KBM-7 (cell line): ENCODE measurements at regions not wholly inside any gene's neighbourhood (a gene's known extent, or its start where the extent isn't known, plus 50 kb on each side); places are given as distances from the start of the nearest gene placed in this dataset.
A peak's percentile ranks its signal among the peaks of the same experiment; 100 is the strongest.

Source experiments
- DNase-seq: peaks from one replicate; pipeline ENCODE4 v3.0.0-alpha.2; 2015
- in situ Hi-C: fragments of 300-500 bp; cut with MboI; formaldehyde crosslinking; loops from 2 replicates; pipeline ENCODE4 v1.14.3; 2020; ENCODE audit warnings: low sequenced_read_pairs, low pct_unique_long_range_greater_than_20kb, mixed read lengths

- DNase-seq: no peak
- in situ Hi-C loops: no loop called here
Observed at GRCh38 chr13:33940256-33940655, 122.3 kb downstream of the RFC3 start.

GRCh38 chr13:33940898-33941297 lies 122.9 kb downstream of the RFC3 start:
- in situ Hi-C loops: no loop called here
- peak; percentile 16 for DNase-seq

- no peak for DNase-seq
- in situ Hi-C loops: no loop called here
Observed at GRCh38 chr13:33945477-33945876, 127.5 kb downstream of the RFC3 start.

- in situ Hi-C loops: no loop called here
- DNase-seq: no peak
Observed at GRCh38 chr13:33953203-33953602, 135.3 kb downstream of the RFC3 start.

- no peak for DNase-seq
- in situ Hi-C loops: no loop called here
Observed at GRCh38 chr13:33953781-33954180, 135.8 kb downstream of the RFC3 start.

GRCh38 chr13:33956346-33956745 lies 138.4 kb downstream of the RFC3 start:
- in situ Hi-C loops: no loop called here
- no peak for DNase-seq

GRCh38 chr13:33957497-33957905 lies 139.6 kb downstream of the RFC3 start:
- DNase-seq: no peak
- in situ Hi-C loops: no loop called here

GRCh38 chr13:33958964-33959363 lies 141.0 kb downstream of the RFC3 start:
- in situ Hi-C loops: no loop called here
- no peak for DNase-seq

GRCh38 chr13:33963134-33963533 lies 145.2 kb downstream of the RFC3 start:
- in situ Hi-C loops: no loop called here
- no peak for DNase-seq

- in situ Hi-C loops: no loop called here
- DNase-seq: no peak
Observed at GRCh38 chr13:33963895-33964294, 145.9 kb downstream of the RFC3 start.

- DNase-seq: no peak
- in situ Hi-C loops: no loop called here
Observed at GRCh38 chr13:33968520-33969507, 150.9 kb downstream of the RFC3 start.

GRCh38 chr13:33970746-33971561 lies 153.0 kb downstream of the RFC3 start:
- in situ Hi-C loops: no loop called here
- DNase-seq: no peak

- DNase-seq: no peak
- in situ Hi-C loops: no loop called here
Observed at GRCh38 chr13:33971562-33971819, 153.5 kb downstream of the RFC3 start.

- no peak for DNase-seq
- in situ Hi-C loops: no loop called here
Observed at GRCh38 chr13:33973194-33973593, 155.2 kb downstream of the RFC3 start.

GRCh38 chr13:33976965-33977364 lies 159.0 kb downstream of the RFC3 start:
- in situ Hi-C loops: no loop called here
- no peak for DNase-seq

- in situ Hi-C loops: no loop called here
- DNase-seq: no peak
Observed at GRCh38 chr13:33978653-33979052, 160.7 kb downstream of the RFC3 start.

GRCh38 chr13:33992881-33993336 lies 175.0 kb downstream of the RFC3 start:
- DNase-seq: no peak
- in situ Hi-C loops: no loop called here

GRCh38 chr13:33994198-33994597 lies 176.2 kb downstream of the RFC3 start:
- in situ Hi-C loops: no loop called here
- no peak for DNase-seq

GRCh38 chr13:33994826-33995502 lies 177.0 kb downstream of the RFC3 start:
- in situ Hi-C loops: no loop called here
- DNase-seq: no peak

- in situ Hi-C loops: no loop called here
- DNase-seq: no peak
Observed at GRCh38 chr13:33996636-33997035, 178.7 kb downstream of the RFC3 start.
